Esophagus muscularis mucosa (tissue), 4 donors: ENCODE measurements at regions not wholly inside any gene's neighbourhood (a gene's known extent, or its start where the extent isn't known, plus 50 kb on each side); places are given as distances from the start of the nearest gene placed in this dataset.
A peak's percentile ranks its signal among the peaks of the same experiment; 100 is the strongest.

ENCODE experiments used
- DNase-seq: peaks from one replicate; pipeline ENCODE4 v3.0.0-alpha.2; 2017; ENCODE audit errors: extremely low spot score
- H3K27ac ChIP-seq, 4 donors: fragments of 200-600 bp; sonication (generic); replicated peaks in 1 of 4; 1 replicate in 3 of 4; 2 replicates in 1 of 4; pipeline ENCODE4 v1.5.1; 2016 to 2019; ENCODE audit warnings: mild to moderate bottlenecking in 1 of 4
- H3K27me3 ChIP-seq, 4 donors: fragments of 200-600 bp; sonication (generic); one replicate each; pipeline versions ENCODE4 v1.5.1 to v1.6.0; 2016 to 2019
- H3K36me3 ChIP-seq, 4 donors: fragments of 200-600 bp; sonication (generic); one replicate each; pipeline ENCODE4 v1.5.1; 2016 to 2019
- H3K4me1 ChIP-seq, 4 donors: fragments of 200-600 bp; sonication (generic); one replicate each; pipeline ENCODE4 v1.5.1; 2016 to 2019
- H3K4me3 ChIP-seq, 4 donors: fragments of 200-600 bp; sonication (generic); 1 replicate in 2 of 4; 2 replicates in 2 of 4; pipeline ENCODE4 v1.5.1; 2016 to 2019; ENCODE audit warnings: mild to moderate bottlenecking in 4 of 4, moderate library complexity in 1 of 4
- H3K9me3 ChIP-seq, 4 donors: fragments of 200-600 bp; sonication (generic); 1 replicate in 3 of 4; 2 replicates in 1 of 4; pipeline ENCODE4 v1.5.1; 2016 to 2019
- CTCF ChIP-seq, 3 experiments: fragments of 200-600 bp in 2 of 3; fragments of 450-650 bp in 1 of 3; sonication (generic) in 2 of 3; IDR thresholded peaks; one replicate each; pipeline ENCODE4 v1.5.1; 2017 to 2019; ENCODE audit warnings: antibody characterized with exemption in 3 of 3, mild to moderate bottlenecking in 2 of 3, moderate library complexity in 1 of 3
- EP300 ChIP-seq: sonication (generic); formaldehyde crosslinking; IDR thresholded peaks from one replicate; pipeline ENCODE4 v1.6.1; 2017; ENCODE audit warnings: antibody characterized with exemption
- POLR2A ChIP-seq: fragments of 450-650 bp; IDR thresholded peaks from one replicate; pipeline ENCODE4 v1.6.1; 2017; ENCODE audit warnings: antibody characterized with exemption, moderate library complexity, mild to moderate bottlenecking, low read depth
- POLR2AphosphoS5 ChIP-seq, 2 donors: sonication (generic); formaldehyde crosslinking; IDR thresholded peaks; one replicate each; pipeline ENCODE4 v1.6.1; 2017; ENCODE audit warnings: antibody characterized with exemption in 2 of 2
- WGBS: methylation state at CpG from one replicate; pipeline ENCODE4 v1.1.5; 2018; 5-methylcytosine and 5-hydroxymethylcytosine counted together
- intact Hi-C: fragments of 100-400 bp; cut with DNase I; formaldehyde crosslinking; loops from one replicate; pipeline ENCODE4 v1.15.1; 2023

- H3K4me3 ChIP-seq, result no peak overlapping the region
- no peaks in the 10 kb centered on the region for H3K27me3 ChIP-seq
- TF ChIP-seq EP300 (no peak), CTCF (IDR thresholded peaks at IDR 0.05) (no peak), POLR2AphosphoS5 (IDR thresholded peaks at IDR 0.05) (no peak), POLR2A (no peak)
- intact Hi-C loops, result no loop called here
- no peaks in the 10 kb centered on the region for H3K4me1 ChIP-seq
- DNase-seq, result no peak
- no peaks in the 10 kb centered on the region for H3K9me3 ChIP-seq
- no peaks in the 10 kb centered on the region for H3K36me3 ChIP-seq
- WGBS, result 62% methylated on average over 3 of the region's 3 CpGs
- no peak overlapping the region for H3K27ac ChIP-seq
Observed at GRCh38 chr10:121053151-121053550, 202.0 kb downstream of the WDR11 start.

GRCh38 chr10:121054874-121055273, 203.7 kb downstream of the WDR11 start:
- TF ChIP-seq CTCF (IDR thresholded peaks at IDR 0.05), result no peak
- TF ChIP-seq POLR2A, result no peak
- no peak for TF ChIP-seq POLR2AphosphoS5 (IDR thresholded peaks at IDR 0.05)
- no peak for TF ChIP-seq EP300
- H3K4me3 ChIP-seq, result no peak overlapping the region
- no peak overlapping the region for H3K27ac ChIP-seq
- H3K9me3 ChIP-seq, result no peaks in the 10 kb centered on the region
- intact Hi-C loops, result no loop called here
- no peaks in the 10 kb centered on the region for H3K27me3 ChIP-seq
- WGBS, result 78% methylated on average over 5 of the region's 5 CpGs
- H3K36me3 ChIP-seq, result no peaks in the 10 kb centered on the region
- H3K4me1 ChIP-seq, result peaks cover 0 to 7% (median 0%) of the 10 kb centered on the region in 4 donors
- DNase-seq, result no peak

GRCh38 chr10:121057269-121057668, 206.1 kb downstream of the WDR11 start:
- Histone ChIP-seq H3K27ac (no peak overlapping the region), H3K27me3 (no peaks in the 10 kb centered on the region), H3K4me1 (peaks cover 0 to 7% (median 0%) of the 10 kb centered on the region in 4 donors), H3K4me3 (no peak overlapping the region), H3K36me3 (no peaks in the 10 kb centered on the region), H3K9me3 (no peaks in the 10 kb centered on the region)
- WGBS, result 77% methylated on average over 4 of the region's 4 CpGs
- DNase-seq, result no peak
- intact Hi-C loops, result no loop called here
- no peak for TF ChIP-seq EP300
- no peak for TF ChIP-seq POLR2A

GRCh38 chr10:121058082-121058481, 206.9 kb downstream of the WDR11 start:
- Histone ChIP-seq H3K27ac (no peak overlapping the region), H3K36me3 (no peaks in the 10 kb centered on the region), H3K4me3 (no peak overlapping the region), H3K27me3 (no peaks in the 10 kb centered on the region), H3K4me1 (peaks cover 0 to 7% (median 0%) of the 10 kb centered on the region in 4 donors), H3K9me3 (no peaks in the 10 kb centered on the region)
- intact Hi-C loops, result no loop called here
- WGBS, result 88% methylated on average over 6 of the region's 6 CpGs
- no peak for DNase-seq
- TF ChIP-seq POLR2AphosphoS5 (IDR thresholded peaks at IDR 0.05), result no peak
- no peak for TF ChIP-seq POLR2A
- no peak for TF ChIP-seq EP300
- no peak for TF ChIP-seq CTCF (IDR thresholded peaks at IDR 0.05)

- DNase-seq, result peak; percentile 81
- TF ChIP-seq POLR2AphosphoS5 (IDR thresholded peaks at IDR 0.05) (no peak), POLR2A (no peak), EP300 (no peak), CTCF (IDR thresholded peaks at IDR 0.05) (no peak)
- no peak overlapping the region for H3K4me3 ChIP-seq
- peaks cover 0 to 7% (median 0%) of the 10 kb centered on the region in 4 donors for H3K4me1 ChIP-seq
- no peaks in the 10 kb centered on the region for H3K27me3 ChIP-seq
- WGBS, result 64% methylated on average over 4 of the region's 4 CpGs
- no peak overlapping the region for H3K27ac ChIP-seq
- no peaks in the 10 kb centered on the region for H3K36me3 ChIP-seq
- intact Hi-C loops, result no loop called here
- H3K9me3 ChIP-seq, result no peaks in the 10 kb centered on the region
Observed at GRCh38 chr10:121059351-121059750, 208.2 kb downstream of the WDR11 start.
